ENCODE measurements at regions not wholly inside any gene's neighbourhood (a gene's known extent, or its start where the extent isn't known, plus 50 kb on each side); places are given as distances from the start of the nearest gene placed in this dataset.

GRCh38 chr18:37712776-37713175, 147.2 kb upstream of the CELF4 start:
- TF ChIP-seq EP300 (IDR thresholded peaks at IDR 0.05; ENCODE audit: low read depth) (no peak), POLR2A (IDR thresholded peaks at IDR 0.05) (no peak), CTCF (IDR thresholded peaks at IDR 0.05) (no peak)
